VCaP (cell line): ENCODE measurements at regions not wholly inside any gene's neighbourhood (a gene's known extent, or its start where the extent isn't known, plus 50 kb on each side); places are given as distances from the start of the nearest gene placed in this dataset.

ENCODE experiments used
- H3K27ac ChIP-seq: fragments of 450-650 bp; 2 replicates; pipeline ENCODE4 v1.5.1; 2017
- TF ChIP-seq, protein P1 (sequence below): fragments of 450-650 bp; conservative IDR thresholded peaks from 2 replicates; pipeline ENCODE4 v1.5.1; 2017; ENCODE audit warnings: mild to moderate bottlenecking, moderate library complexity

DNA sequence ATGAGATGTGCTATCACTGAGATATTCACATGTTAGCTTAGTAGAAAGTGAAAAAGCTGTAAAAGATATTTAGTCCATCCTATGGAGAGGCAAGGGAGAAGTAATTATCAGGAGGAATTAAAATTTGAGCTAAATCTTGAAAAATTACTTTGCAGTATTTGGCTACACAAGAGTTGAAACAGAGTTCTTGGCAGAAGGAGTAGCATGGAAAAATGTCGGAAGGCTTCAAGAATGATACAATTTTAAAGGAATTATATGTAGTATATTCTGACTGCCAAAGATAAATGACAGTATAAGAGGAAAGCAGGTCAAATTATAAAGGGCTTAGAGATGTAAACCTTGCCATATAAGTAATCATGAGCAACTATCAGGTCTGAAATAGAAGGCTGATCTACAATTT lies 518.9 kb downstream of the BRINP3 start:
- H3K27ac ChIP-seq, result no peak overlapping the region
- TF ChIP-seq, protein P1, sequence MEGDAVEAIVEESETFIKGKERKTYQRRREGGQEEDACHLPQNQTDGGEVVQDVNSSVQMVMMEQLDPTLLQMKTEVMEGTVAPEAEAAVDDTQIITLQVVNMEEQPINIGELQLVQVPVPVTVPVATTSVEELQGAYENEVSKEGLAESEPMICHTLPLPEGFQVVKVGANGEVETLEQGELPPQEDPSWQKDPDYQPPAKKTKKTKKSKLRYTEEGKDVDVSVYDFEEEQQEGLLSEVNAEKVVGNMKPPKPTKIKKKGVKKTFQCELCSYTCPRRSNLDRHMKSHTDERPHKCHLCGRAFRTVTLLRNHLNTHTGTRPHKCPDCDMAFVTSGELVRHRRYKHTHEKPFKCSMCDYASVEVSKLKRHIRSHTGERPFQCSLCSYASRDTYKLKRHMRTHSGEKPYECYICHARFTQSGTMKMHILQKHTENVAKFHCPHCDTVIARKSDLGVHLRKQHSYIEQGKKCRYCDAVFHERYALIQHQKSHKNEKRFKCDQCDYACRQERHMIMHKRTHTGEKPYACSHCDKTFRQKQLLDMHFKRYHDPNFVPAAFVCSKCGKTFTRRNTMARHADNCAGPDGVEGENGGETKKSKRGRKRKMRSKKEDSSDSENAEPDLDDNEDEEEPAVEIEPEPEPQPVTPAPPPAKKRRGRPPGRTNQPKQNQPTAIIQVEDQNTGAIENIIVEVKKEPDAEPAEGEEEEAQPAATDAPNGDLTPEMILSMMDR, result no peak

DNA sequence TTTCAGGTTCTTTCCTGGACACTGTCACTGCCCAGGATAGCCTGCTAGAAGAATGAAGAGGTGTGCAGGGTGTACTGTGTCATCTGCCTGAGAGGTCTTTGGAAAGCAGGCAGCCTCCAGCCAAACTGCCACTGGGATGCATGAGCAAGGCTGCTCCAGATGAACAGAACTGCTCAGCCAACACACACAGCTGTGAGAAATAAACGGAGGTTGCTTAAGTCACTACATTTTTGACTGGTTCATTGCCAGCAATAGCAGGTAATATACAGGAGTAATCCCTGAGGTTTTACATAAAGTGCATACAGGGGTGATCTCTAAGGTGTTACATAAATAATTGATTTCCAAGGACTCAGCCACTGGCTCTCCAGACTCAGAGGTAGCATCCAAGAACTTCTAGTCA lies 516.9 kb downstream of the BRINP3 start:
- TF ChIP-seq, protein P1, result no peak
- H3K27ac ChIP-seq, result no peak overlapping the region

DNA sequence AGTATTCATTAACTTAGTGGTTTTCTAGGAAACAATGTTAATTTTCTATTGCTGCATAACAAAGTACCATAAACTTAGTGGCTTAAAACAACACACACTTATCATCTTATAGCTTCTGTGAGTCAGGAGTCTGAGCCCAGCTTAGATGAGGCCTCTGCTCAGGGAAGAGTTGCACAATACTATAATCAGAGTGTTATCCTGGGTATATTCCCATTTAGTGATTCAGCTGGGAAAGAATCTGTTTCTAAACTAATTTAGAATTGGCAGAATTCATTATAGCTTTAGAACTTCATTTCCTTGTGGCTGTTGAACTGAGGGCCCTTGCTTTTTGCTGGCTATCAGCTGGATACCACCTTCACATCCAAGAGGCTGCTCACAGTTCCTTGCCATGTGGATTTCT lies 515.5 kb downstream of the BRINP3 start:
- H3K27ac ChIP-seq, result no peak overlapping the region
- TF ChIP-seq, protein P1, result no peak

DNA sequence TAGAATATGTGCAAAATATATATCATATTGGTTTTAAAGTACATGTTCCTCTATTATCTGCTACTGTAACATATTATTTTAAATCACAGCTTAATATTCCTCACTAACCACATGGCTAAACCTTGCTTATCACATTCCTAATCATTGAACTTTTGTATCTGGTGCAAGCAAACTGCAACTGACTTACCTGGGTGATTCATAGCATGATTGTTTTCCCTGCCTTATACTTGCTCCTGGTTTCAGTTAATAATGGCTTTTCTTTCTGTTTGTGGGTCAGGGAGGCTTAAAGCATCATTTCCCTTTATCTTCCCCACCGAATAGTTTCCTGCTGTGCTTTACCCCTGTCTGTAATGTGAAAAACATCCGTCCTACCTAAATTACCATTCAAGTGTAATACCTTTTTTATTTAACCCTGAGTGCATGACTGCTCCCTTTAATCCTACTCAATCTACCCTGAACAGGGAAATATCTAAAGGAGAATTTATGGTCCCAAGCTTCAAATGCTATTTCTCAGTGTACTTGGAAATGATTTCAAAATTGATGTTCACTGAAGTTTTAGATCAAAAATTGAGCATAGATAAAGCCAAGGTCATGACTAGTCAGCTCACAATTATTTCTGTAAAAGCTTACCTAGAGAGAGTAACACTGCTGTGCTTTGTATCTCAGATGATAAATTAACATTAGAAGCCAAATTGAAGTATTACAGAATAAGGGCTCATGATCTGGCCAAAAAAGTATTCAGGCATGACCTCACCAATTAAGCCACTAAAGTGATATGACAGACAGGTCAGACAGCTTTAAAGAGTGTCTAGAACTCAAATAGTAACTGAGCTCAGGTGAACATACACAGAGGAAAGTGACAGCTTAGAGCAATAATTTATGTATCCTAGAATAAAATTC lies 507.1 kb downstream of the BRINP3 start:
- H3K27ac ChIP-seq, result no peak overlapping the region
- TF ChIP-seq, protein P1, result no peak

DNA sequence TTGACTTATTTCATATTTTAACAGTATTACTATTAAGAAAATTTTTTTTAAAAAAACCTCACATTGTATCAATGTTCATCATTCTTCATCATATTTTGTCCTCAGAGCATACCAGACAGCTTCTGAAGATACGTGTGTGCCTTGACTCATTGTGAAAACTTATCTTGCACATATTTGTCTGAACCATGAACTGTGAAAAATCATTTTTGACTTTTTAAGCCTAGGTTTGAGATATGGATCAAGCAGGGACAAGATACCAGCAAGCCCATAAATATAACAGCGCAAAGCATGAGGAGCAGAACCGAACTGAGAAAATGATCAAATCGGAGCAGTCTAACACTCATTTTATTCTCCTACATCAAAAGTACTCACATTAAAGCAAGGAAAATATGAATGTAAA lies 506.0 kb downstream of the BRINP3 start:
- TF ChIP-seq, protein P1, result no peak
- no peak overlapping the region for H3K27ac ChIP-seq

DNA sequence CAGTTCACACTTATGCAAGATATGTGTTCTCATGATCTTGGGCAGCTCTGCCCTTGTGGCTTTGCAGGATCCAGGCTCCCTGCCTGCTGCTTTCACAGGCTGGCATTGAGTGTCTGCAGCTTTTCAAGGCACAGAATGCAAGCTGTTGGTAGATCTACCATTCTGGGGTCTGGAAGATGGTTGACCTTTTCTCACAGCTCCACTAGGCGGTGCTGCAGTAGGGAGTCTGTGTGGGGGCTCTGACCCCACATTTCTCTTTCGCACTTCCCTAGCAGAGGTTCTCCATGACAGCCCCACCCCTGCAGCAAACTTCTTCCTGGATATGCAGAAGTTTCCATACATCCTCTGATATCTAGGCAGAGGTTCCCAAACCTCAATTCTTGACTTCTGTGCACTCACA lies 500.5 kb downstream of the BRINP3 start:
- TF ChIP-seq, protein P1, result no peak
- H3K27ac ChIP-seq, result no peak overlapping the region

DNA sequence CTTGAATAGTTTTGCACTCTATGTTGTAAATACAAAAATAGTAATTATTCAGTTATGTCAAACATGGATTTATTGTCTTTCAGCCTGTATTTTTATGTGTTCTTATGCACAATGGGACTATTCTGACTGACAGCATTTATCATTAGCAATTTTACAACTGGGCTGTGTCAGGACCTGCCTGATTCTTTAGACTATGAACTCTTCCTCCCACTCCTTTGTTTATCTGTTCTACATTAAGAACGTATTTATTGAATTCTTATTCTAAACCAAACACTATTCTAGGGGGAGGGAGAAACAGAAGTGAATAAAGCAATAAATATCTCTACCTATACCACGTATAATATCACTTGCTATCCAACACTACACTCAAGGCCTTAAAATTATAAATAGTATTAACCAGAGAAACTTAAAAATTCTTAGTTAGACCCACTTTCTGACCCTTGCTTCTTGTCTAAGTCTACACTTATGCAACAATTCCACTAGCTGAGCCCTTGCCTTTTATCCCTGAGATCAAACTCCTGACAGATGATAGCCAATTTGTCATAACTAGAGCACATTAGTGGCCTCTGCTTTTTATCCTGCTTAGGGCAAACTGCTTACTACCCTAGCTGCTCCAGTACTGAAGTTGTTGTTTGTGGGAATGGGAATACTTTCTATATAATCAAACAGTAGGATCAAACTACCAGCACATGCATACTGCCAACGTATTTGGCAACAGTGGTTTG lies 494.3 kb downstream of the BRINP3 start:
- TF ChIP-seq, protein P1, result no peak
- H3K27ac ChIP-seq, result no peak overlapping the region
